T-cell (primary cell): ENCODE measurements at regions not wholly inside any gene's neighbourhood (a gene's known extent, or its start where the extent isn't known, plus 50 kb on each side); places are given as distances from the start of the nearest gene placed in this dataset.

ENCODE experiments used
- ATAC-seq, 4 experiments: fragments of 200-7000 bp in 3 of 4; fragments of 150-1000 bp in 1 of 4; cut with Tn5 transposase; replicated peaks in 1 of 4; 1 replicate in 3 of 4; 2 replicates in 1 of 4; pipeline ENCODE4 v1.10.0; 2021; ENCODE audit warnings: moderate library complexity in 3 of 4, mild to moderate bottlenecking in 2 of 4, moderate number of reproducible peaks in 1 of 4
- CTCF ChIA-PET, 2 donors: fragments of 300-600 bp; sonication (Branson Sonifier 250); formaldehyde crosslinking; loops; one replicate each; lab custom pipeline; 2022; ENCODE audit warnings: antibody characterized with exemption in 2 of 2; lab: Charles Lee
- POLR2A ChIA-PET, 2 donors: fragments of 300-600 bp; sonication (Branson Sonifier 250); formaldehyde crosslinking; loops; one replicate each; lab custom pipeline; 2022; ENCODE audit warnings: antibody characterized with exemption in 2 of 2; lab: Charles Lee
- DNase-seq, 35 experiments: peaks; one replicate each; pipeline versions ENCODE4 v3.0.0 to v3.0.0-alpha.2; 2013 to 2023
- H3K27ac ChIP-seq: one replicate; pipeline ENCODE4 v1.5.1; 2013; ENCODE audit warnings: low read length
- H3K27me3 ChIP-seq, 2 experiments: replicated peaks in 1 of 2; 1 replicate in 1 of 2; 2 replicates in 1 of 2; pipeline versions ENCODE4 v1.6.1 to v1.7.0; 2013; ENCODE audit warnings: low read length in 1 of 2, mixed read lengths in 1 of 2; ENCODE audit not compliant: control insufficient read depth in 2 of 2, insufficient read depth in 2 of 2; ENCODE audit errors: extremely low read depth in 1 of 2
- H3K36me3 ChIP-seq, 2 donors: 1 replicate in 1 of 2; 2 replicates in 1 of 2; pipeline versions ENCODE4 v1.6.1 to v1.7.0; 2013; ENCODE audit warnings: low read length in 1 of 2; ENCODE audit not compliant: control insufficient read depth in 2 of 2, insufficient read depth in 1 of 2; ENCODE audit errors: extremely low read depth in 1 of 2
- H3K4me1 ChIP-seq, 2 experiments: 1 replicate in 1 of 2; 2 replicates in 1 of 2; pipeline versions ENCODE4 v1.6.1 to v1.7.0; 2013; ENCODE audit warnings: low read length in 2 of 2, mixed read lengths in 1 of 2; ENCODE audit not compliant: insufficient read depth in 2 of 2, control insufficient read depth in 1 of 2; ENCODE audit errors: extremely low read depth in 1 of 2
- H3K4me3 ChIP-seq, 2 donors: 1 replicate in 1 of 2; 2 replicates in 1 of 2; pipeline versions ENCODE4 v1.5.1 to v1.7.0; 2013; ENCODE audit warnings: mild to moderate bottlenecking in 2 of 2, low read length in 1 of 2, moderate library complexity in 1 of 2; ENCODE audit not compliant: control insufficient read depth in 1 of 2; ENCODE audit errors: extremely low read depth in 1 of 2
- H3K9me3 ChIP-seq: 2 replicates; pipeline ENCODE4 v1.7.0; 2013
- H3K27ac Mint-ChIP-seq, 2 donors: one replicate each; pipeline ENCODE4 v1.8.0; 2020 to 2021; ENCODE audit warnings: mild to moderate bottlenecking in 2 of 2, mixed read lengths in 2 of 2
- H3K27me3 Mint-ChIP-seq, 2 donors: one replicate each; pipeline ENCODE4 v1.8.0; 2021 to 2022; ENCODE audit warnings: mixed read lengths in 2 of 2
- H3K36me3 Mint-ChIP-seq: one replicate; pipeline ENCODE4 v1.8.0; 2021; ENCODE audit warnings: mixed read lengths
- H3K4me1 Mint-ChIP-seq, 3 donors: one replicate each; pipeline ENCODE4 v1.8.0; 2020 to 2022; ENCODE audit warnings: mixed read lengths in 3 of 3, mild to moderate bottlenecking in 1 of 3
- H3K4me3 Mint-ChIP-seq, 3 donors: one replicate each; pipeline ENCODE4 v1.8.0; 2020 to 2022; ENCODE audit warnings: mild to moderate bottlenecking in 3 of 3, mixed read lengths in 3 of 3, moderate library complexity in 3 of 3
- H3K9me3 Mint-ChIP-seq, 3 donors: one replicate each; pipeline ENCODE4 v1.8.0; 2020 to 2022; ENCODE audit warnings: mixed read lengths in 3 of 3
- WGBS: methylation state at CpG from one replicate; pipeline ENCODE4 v1.1.5; 2013; ENCODE audit warnings: missing lambda C conversion rate; ENCODE audit not compliant: insufficient coverage; 5-methylcytosine and 5-hydroxymethylcytosine counted together

- H3K9me3 ChIP-seq, result no peaks in the 10 kb centered on the region
- no peak overlapping the region for H3K4me3 ChIP-seq
- Mint-ChIP-seq H3K27me3 (no peaks in the 10 kb centered on the region), H3K36me3 (no peaks in the 10 kb centered on the region), H3K9me3 (no peaks in the 10 kb centered on the region), H3K4me3 (no peak overlapping the region), H3K27ac (no peak overlapping the region), H3K4me1 (peaks cover 0 to 3% (median 3%) of the 10 kb centered on the region in 3 donors)
- no peaks in the 10 kb centered on the region for H3K4me1 ChIP-seq
- ATAC-seq (no peak), DNase-seq (no peak)
- no CpG with 5 or more reads among the region's 3 CpGs for WGBS
- H3K27ac ChIP-seq, result no peak overlapping the region
- ChIA-PET POLR2A (no interaction called here), CTCF (interaction anchor here in 1 of 2 donors (1.5 to 1.9 kb wide), 2 partner anchors 218 to 220 kb away, joined by 5 to 9 read pairs; no protein-coding TSS in a partner anchor)
- H3K27me3 ChIP-seq, result no peaks in the 10 kb centered on the region
- no peaks in the 10 kb centered on the region for H3K36me3 ChIP-seq
Observed at GRCh38 chrX:38986586-38986985, 185.3 kb downstream of the MID1IP1 start.

DNA sequence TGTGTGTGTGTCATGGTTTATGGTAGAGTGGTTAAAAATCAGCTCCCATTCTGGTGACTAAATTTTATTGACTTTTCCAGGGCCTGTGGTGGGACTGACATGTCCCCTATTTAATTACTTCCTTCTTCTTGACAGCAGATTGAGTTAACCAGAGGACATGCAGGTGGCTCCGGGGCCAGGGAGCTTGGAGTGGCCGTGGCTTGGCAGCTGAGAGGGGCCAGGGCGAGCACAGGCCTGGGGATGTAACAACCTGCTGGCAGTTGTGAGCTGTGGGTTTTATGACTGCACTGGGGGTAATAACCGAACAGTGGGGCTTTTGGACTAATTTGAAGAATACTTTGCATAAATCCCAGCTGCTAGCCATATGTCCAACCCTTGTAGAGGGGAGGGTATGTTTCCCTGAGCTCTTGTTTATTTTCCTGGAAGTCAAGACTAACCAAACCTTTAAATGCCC, 186.0 kb downstream of the MID1IP1 start:
- ATAC-seq, result no peak

DNA sequence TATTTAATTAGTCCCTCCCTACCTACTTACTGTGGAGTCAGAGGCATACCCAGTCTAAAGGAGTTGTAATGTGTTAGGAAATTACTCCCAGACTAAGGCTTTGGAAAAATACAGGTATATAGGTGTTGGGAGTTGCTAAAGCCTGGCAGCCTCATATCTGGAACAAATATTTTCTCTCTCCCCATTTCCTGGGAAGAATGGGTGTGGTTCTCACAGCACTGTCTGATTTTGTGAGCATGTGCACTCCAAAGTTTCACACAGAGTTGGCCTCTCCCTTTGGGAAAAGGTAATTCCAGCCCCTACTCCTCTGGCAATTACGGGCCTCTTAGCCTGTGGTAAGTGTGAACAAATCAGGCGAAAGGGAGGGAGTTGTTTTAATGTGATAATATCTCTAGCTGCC, 187.0 kb downstream of the MID1IP1 start:
- ChIA-PET POLR2A (no interaction called here), CTCF (no interaction called here)
- H3K27ac ChIP-seq, result no peak overlapping the region
- Mint-ChIP-seq H3K27ac (no peak overlapping the region), H3K9me3 (no peaks in the 10 kb centered on the region), H3K36me3 (no peaks in the 10 kb centered on the region), H3K4me3 (no peak overlapping the region), H3K4me1 (peaks cover 0 to 3% (median 3%) of the 10 kb centered on the region in 3 donors), H3K27me3 (peaks cover 0 to 12% of the 10 kb centered on the region in 2 donors)
- no peaks in the 10 kb centered on the region for H3K36me3 ChIP-seq
- DNase-seq (no peak), ATAC-seq (no peak)
- no peaks in the 10 kb centered on the region for H3K4me1 ChIP-seq
- no peak overlapping the region for H3K4me3 ChIP-seq
- no CpG with 5 or more reads among the region's 2 CpGs for WGBS
- no peaks in the 10 kb centered on the region for H3K27me3 ChIP-seq
- no peaks in the 10 kb centered on the region for H3K9me3 ChIP-seq

More for the DNA sequence above, 186.0 kb downstream of the MID1IP1 start:
- Mint-ChIP-seq H3K36me3 (no peaks in the 10 kb centered on the region), H3K27ac (no peak overlapping the region), H3K27me3 (peaks cover 0 to 5% of the 10 kb centered on the region in 2 donors), H3K4me3 (no peak overlapping the region), H3K4me1 (peaks cover 0 to 3% (median 3%) of the 10 kb centered on the region in 3 donors), H3K9me3 (no peaks in the 10 kb centered on the region)
- Histone ChIP-seq H3K36me3 (no peaks in the 10 kb centered on the region), H3K27ac (no peak overlapping the region), H3K4me3 (no peak overlapping the region), H3K4me1 (no peaks in the 10 kb centered on the region), H3K9me3 (no peaks in the 10 kb centered on the region), H3K27me3 (no peaks in the 10 kb centered on the region)
- POLR2A ChIA-PET, result no interaction called here
- DNase-seq, result no peak
- CTCF ChIA-PET, result interaction anchor here in 1 of 2 donors (1.9 kb wide), 1 partner anchor 219 kb away, joined by 9 read pairs; no protein-coding TSS in a partner anchor
- WGBS, result no CpG with 5 or more reads among the region's 4 CpGs

DNA sequence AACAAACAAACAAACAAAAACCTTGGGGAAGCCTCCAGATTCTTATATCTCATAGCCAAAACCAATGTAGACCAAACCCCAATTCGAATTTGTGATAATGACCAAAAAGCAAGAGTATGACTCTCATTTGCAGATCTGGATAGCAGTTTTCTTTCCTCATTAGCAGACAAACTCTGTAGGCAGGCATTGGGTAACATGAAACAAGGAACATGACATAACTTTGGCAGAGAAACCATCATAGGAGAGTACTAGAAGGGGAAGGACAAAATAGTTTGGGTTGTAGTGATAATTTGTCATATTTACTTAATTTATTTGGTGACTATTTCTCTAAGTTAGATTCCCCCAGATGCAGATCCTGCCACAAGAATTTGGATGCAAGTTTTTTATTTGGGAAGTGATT, 187.8 kb downstream of the MID1IP1 start:
- H3K9me3 ChIP-seq, result no peaks in the 10 kb centered on the region
- ChIA-PET POLR2A (no interaction called here), CTCF (no interaction called here)
- no peak for DNase-seq
- no CpG with 5 or more reads among the region's 1 CpG for WGBS
- Mint-ChIP-seq H3K4me1 (peaks cover 0 to 3% (median 3%) of the 10 kb centered on the region in 3 donors), H3K4me3 (no peak overlapping the region), H3K36me3 (no peaks in the 10 kb centered on the region), H3K27me3 (peaks cover 0 to 12% of the 10 kb centered on the region in 2 donors), H3K9me3 (no peaks in the 10 kb centered on the region), H3K27ac (no peak overlapping the region)
- H3K4me3 ChIP-seq, result no peak overlapping the region
- no peak overlapping the region for H3K27ac ChIP-seq
- H3K4me1 ChIP-seq, result no peaks in the 10 kb centered on the region
- ATAC-seq, result no peak
- no peaks in the 10 kb centered on the region for H3K36me3 ChIP-seq
- no peaks in the 10 kb centered on the region for H3K27me3 ChIP-seq

GRCh38 chrX:38991656-38992440, 190.6 kb downstream of the MID1IP1 start:
- ATAC-seq (no peak), DNase-seq (no peak)
- ChIA-PET CTCF (interaction anchor here in 1 of 2 donors (0.5 kb wide), 1 partner anchor 392 kb away, joined by 3 read pairs; no protein-coding TSS in a partner anchor), POLR2A (no interaction called here)
- H3K9me3 ChIP-seq, result no peaks in the 10 kb centered on the region
- no peaks in the 10 kb centered on the region for H3K27me3 ChIP-seq
- H3K36me3 Mint-ChIP-seq, result no peaks in the 10 kb centered on the region
- H3K4me1 ChIP-seq, result peaks cover 0 to 2% of the 10 kb centered on the region in 2 experiments
- H3K4me3 ChIP-seq, result no peak overlapping the region
- H3K27ac ChIP-seq, result no peak overlapping the region
- H3K27ac Mint-ChIP-seq, result no peak overlapping the region
- no peaks in the 10 kb centered on the region for H3K4me1 Mint-ChIP-seq
- H3K9me3 Mint-ChIP-seq, result no peaks in the 10 kb centered on the region
- H3K27me3 Mint-ChIP-seq, result peaks cover 0 to 12% of the 10 kb centered on the region in 2 donors
- H3K36me3 ChIP-seq, result no peaks in the 10 kb centered on the region
- no CpG with 5 or more reads among the region's 3 CpGs for WGBS
- no peak overlapping the region for H3K4me3 Mint-ChIP-seq

DNA sequence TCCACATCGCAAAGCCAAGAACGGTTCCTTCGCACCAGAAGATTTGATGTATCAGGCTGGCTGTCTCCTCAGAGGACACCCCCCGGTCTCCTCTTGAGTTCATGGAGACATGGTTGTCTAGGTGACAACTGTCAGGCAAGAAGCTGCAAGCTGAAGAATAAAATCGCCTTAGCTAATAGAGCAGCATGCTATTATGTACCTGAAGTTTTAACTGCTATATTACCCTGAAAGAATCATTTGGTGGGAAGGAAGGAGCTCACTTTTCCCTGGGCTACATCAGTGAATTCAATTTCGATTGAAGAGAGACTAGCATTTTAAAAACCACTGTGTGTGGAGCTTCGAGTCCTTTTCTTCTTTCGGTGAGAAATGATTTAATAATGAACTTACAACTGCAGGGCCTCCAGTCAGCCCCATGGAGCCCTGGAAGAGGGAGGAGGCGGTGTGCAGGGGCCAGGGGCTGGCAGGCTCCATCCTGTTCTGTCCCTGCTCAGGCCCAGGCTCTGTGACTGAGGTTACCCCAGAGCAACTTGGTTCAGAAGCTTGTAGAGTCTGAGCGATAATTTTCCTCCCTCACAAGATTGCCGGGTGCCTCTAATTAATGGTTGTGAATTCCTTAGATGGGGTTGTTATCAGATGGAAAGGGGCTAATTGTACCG, 191.3 kb downstream of the MID1IP1 start:
- Histone ChIP-seq H3K4me1 (peaks cover 0 to 2% of the 10 kb centered on the region in 2 experiments), H3K36me3 (no peaks in the 10 kb centered on the region), H3K27ac (no peak overlapping the region), H3K27me3 (no peaks in the 10 kb centered on the region), H3K4me3 (no peak overlapping the region), H3K9me3 (no peaks in the 10 kb centered on the region)
- DNase-seq (no peak), ATAC-seq (no peak)
- no peak overlapping the region for H3K4me3 Mint-ChIP-seq
- no peak overlapping the region for H3K27ac Mint-ChIP-seq
- CTCF ChIA-PET, result interaction anchor here in 1 of 2 donors (0.5 kb wide), 1 partner anchor 393 kb away, joined by 3 read pairs; no protein-coding TSS in a partner anchor
- peaks cover 0 to 12% of the 10 kb centered on the region in 2 donors for H3K27me3 Mint-ChIP-seq
- POLR2A ChIA-PET, result interaction anchor here in 1 of 2 donors (0.7 kb wide), 1 partner anchor 77 kb away, joined by 3 read pairs; no protein-coding TSS in a partner anchor
- H3K4me1 Mint-ChIP-seq, result no peaks in the 10 kb centered on the region
- no peaks in the 10 kb centered on the region for H3K9me3 Mint-ChIP-seq
- H3K36me3 Mint-ChIP-seq, result no peaks in the 10 kb centered on the region
- 85% methylated on average over 3 of the region's 12 CpGs for WGBS
